ENCODE measurements at regions not wholly inside any gene's neighbourhood (a gene's known extent, or its start where the extent isn't known, plus 50 kb on each side); places are given as distances from the start of the nearest gene placed in this dataset.

- TF ChIP-seq CTCF (conservative IDR thresholded peaks at IDR 0.05) (no peak), EZH2 (IDR thresholded peaks at IDR 0.05; ENCODE audit: low read depth) (no peak)
Observed at GRCh38 chr20:50247196-50248094, 56.8 kb downstream of the CEBPB start.

All from PC-9 (cell line).